Ishikawa (cell line): ENCODE measurements at regions not wholly inside any gene's neighbourhood (a gene's known extent, or its start where the extent isn't known, plus 50 kb on each side); places are given as distances from the start of the nearest gene placed in this dataset.

Source experiments
- CREB1 ChIP-seq: IDR thresholded peaks from 2 replicates; pipeline ENCODE4 v1.6.1; 2012; ENCODE audit warnings: low read depth
- EGR1 ChIP-seq: IDR thresholded peaks from 2 replicates; pipeline ENCODE4 v1.6.1; 2012
- EP300 ChIP-seq: IDR thresholded peaks from 2 replicates; pipeline ENCODE4 v1.6.1; 2012; ENCODE audit warnings: borderline replicate concordance
- FOXM1 ChIP-seq: IDR thresholded peaks from 2 replicates; pipeline ENCODE4 v1.6.1; 2012; ENCODE audit warnings: low read depth, borderline replicate concordance
- MAX ChIP-seq: IDR thresholded peaks from 2 replicates; pipeline ENCODE4 v1.6.1; 2012
- NFIC ChIP-seq: IDR thresholded peaks from 2 replicates; pipeline ENCODE4 v1.6.1; 2012
- RAD21 ChIP-seq: IDR thresholded peaks from 2 replicates; pipeline ENCODE4 v1.6.1; 2012; ENCODE audit warnings: low read depth
- REST ChIP-seq: IDR thresholded peaks from 2 replicates; pipeline ENCODE4 v1.6.1; 2012; ENCODE audit warnings: low read depth, mild to moderate bottlenecking
- TAF1 ChIP-seq: IDR thresholded peaks from 2 replicates; pipeline ENCODE4 v1.6.1; 2012; ENCODE audit warnings: low read depth, mild to moderate bottlenecking
- TCF12 ChIP-seq: IDR thresholded peaks from 2 replicates; pipeline ENCODE4 v1.6.1; 2012; ENCODE audit warnings: low read depth
- TEAD4 ChIP-seq: IDR thresholded peaks from 2 replicates; pipeline ENCODE4 v1.6.1; 2012
- ZBTB7A ChIP-seq: IDR thresholded peaks from 2 replicates; pipeline ENCODE4 v1.6.1; 2012; ENCODE audit warnings: low read depth
- TF ChIP-seq, protein P1 (sequence below): IDR thresholded peaks from 2 replicates; pipeline ENCODE4 v1.6.1; 2012

DNA sequence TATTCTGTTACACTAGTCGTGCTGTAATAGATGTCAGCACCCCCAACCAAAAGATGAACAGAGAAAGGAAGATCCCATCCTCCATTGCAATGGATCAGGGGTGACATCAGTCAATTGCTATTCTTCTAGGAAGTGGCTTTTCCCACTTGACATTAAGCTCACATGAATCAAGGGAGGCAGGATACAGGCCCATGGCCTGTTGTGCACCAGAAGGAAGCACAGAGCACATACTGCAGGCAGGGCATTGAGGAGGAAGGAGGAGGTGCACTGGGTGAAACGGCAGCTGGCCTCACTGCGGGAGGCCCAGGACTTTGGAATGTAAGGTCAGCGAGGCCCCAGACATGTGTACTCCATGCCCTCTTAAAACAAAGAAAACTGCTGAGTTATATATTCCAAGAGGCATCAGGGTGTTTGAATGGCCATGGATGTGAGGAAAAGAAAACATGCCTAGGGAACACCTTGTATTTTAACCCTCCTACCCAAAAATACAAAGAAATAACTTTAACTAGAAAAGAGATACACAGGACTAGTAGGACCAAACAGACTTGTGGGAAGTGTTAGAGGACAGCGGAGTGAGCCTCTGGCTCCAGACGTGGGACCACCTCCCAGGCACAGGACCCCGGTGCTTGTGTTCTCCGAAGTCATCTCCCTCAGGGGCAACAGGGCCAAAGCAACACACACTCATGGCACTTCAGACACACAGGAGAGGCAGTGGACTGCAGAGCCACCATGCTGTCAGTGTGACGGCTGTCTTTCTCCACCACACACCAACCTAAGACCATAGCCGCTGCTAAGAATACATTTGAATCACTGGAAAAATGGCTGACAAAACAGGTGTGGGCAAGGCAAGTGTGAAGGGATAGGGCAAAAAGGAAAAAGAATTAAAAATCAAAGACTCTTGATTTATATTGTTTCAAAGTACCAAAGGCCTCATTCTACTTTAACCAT lies 51.4 kb upstream of the RIOK3 start:
- peak; percentile 76 for TF ChIP-seq TEAD4
- TF ChIP-seq FOXM1 = no peak
- TF ChIP-seq CREB1 = no peak
- TF ChIP-seq, protein P1, sequence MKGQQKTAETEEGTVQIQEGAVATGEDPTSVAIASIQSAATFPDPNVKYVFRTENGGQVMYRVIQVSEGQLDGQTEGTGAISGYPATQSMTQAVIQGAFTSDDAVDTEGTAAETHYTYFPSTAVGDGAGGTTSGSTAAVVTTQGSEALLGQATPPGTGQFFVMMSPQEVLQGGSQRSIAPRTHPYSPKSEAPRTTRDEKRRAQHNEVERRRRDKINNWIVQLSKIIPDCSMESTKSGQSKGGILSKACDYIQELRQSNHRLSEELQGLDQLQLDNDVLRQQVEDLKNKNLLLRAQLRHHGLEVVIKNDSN = peak; percentile 29; the same call in 1 of the 2 replicates
- TF ChIP-seq MAX = peak; percentile 68
- TF ChIP-seq EGR1 = no peak
- TF ChIP-seq ZBTB7A = no peak
- TF ChIP-seq RAD21 = no peak; the same call in 1 of the 2 replicates
- peak; percentile 90 for TF ChIP-seq TCF12
- TF ChIP-seq TAF1 = no peak
- peak; percentile 65; the same call in 1 of the 2 replicates for TF ChIP-seq EP300
- no peak for TF ChIP-seq REST
- TF ChIP-seq NFIC = 0 out of 2 replicates have a peak, but pooled peaks have one; percentile 24
